ENCODE measurements at regions not wholly inside any gene's neighbourhood (a gene's known extent, or its start where the extent isn't known, plus 50 kb on each side); places are given as distances from the start of the nearest gene placed in this dataset.
"Not testable (repeated sequence)": the region's sequence is repeated elsewhere in the genome, so short reads cannot be mapped to it uniquely, and the experiment has no call there.

DNA sequence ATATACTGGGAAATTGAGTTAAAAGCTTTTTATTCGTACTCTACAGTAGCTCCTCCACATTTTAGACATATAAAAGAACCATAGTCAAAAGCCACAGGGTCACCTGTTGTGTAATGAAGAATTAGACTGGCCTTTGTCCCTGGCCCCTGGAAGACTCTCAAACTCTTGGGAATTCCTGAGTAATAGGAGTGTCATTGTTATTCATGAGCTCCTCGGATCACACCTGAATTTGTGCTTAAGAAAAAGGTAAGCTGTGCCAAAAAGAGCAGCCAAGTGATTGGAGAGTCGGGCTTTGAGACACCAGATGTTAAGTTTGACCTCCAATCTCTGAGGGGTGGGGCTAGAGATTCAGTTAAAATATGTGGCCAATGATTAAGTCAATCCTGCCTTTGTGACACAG lies 405.8 kb upstream of the ANKRD20A1 start:
- TF ChIP-seq, protein P1, sequence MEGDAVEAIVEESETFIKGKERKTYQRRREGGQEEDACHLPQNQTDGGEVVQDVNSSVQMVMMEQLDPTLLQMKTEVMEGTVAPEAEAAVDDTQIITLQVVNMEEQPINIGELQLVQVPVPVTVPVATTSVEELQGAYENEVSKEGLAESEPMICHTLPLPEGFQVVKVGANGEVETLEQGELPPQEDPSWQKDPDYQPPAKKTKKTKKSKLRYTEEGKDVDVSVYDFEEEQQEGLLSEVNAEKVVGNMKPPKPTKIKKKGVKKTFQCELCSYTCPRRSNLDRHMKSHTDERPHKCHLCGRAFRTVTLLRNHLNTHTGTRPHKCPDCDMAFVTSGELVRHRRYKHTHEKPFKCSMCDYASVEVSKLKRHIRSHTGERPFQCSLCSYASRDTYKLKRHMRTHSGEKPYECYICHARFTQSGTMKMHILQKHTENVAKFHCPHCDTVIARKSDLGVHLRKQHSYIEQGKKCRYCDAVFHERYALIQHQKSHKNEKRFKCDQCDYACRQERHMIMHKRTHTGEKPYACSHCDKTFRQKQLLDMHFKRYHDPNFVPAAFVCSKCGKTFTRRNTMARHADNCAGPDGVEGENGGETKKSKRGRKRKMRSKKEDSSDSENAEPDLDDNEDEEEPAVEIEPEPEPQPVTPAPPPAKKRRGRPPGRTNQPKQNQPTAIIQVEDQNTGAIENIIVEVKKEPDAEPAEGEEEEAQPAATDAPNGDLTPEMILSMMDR (IDR thresholded peaks at IDR 0.05): not testable (repeated sequence)
- not testable (repeated sequence) for TF ChIP-seq POLR2A, POLR2AphosphoS5, EP300 (IDR thresholded peaks at IDR 0.05)
